ENCODE measurements at regions not wholly inside any gene's neighbourhood (a gene's known extent, or its start where the extent isn't known, plus 50 kb on each side); places are given as distances from the start of the nearest gene placed in this dataset.

GRCh38 chr16:86958423-86958822, 358.8 kb downstream of the C16orf95 start:
- intact Hi-C loops (cut with micrococcal nuclease) = no loop called here
- ChIA-PET CTCF (no interaction called here), POLR2A (no interaction called here)
- ATAC-seq (ENCODE audit: low read depth) = no peak
- Mint-ChIP-seq H3K4me3 (no peak overlapping the region), H3K27ac (no peak overlapping the region), H3K9me3 (no peaks in the 10 kb centered on the region), H3K4me1 (peaks cover 3% of the 10 kb centered on the region), H3K36me3 (ENCODE audit: low read depth) (no peaks in the 10 kb centered on the region), H3K27me3 (peaks cover 4% of the 10 kb centered on the region)
- TF ChIP-seq, protein P1, sequence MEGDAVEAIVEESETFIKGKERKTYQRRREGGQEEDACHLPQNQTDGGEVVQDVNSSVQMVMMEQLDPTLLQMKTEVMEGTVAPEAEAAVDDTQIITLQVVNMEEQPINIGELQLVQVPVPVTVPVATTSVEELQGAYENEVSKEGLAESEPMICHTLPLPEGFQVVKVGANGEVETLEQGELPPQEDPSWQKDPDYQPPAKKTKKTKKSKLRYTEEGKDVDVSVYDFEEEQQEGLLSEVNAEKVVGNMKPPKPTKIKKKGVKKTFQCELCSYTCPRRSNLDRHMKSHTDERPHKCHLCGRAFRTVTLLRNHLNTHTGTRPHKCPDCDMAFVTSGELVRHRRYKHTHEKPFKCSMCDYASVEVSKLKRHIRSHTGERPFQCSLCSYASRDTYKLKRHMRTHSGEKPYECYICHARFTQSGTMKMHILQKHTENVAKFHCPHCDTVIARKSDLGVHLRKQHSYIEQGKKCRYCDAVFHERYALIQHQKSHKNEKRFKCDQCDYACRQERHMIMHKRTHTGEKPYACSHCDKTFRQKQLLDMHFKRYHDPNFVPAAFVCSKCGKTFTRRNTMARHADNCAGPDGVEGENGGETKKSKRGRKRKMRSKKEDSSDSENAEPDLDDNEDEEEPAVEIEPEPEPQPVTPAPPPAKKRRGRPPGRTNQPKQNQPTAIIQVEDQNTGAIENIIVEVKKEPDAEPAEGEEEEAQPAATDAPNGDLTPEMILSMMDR (IDR thresholded peaks at IDR 0.05) = no peak
- DNase-seq = no peak

DNA sequence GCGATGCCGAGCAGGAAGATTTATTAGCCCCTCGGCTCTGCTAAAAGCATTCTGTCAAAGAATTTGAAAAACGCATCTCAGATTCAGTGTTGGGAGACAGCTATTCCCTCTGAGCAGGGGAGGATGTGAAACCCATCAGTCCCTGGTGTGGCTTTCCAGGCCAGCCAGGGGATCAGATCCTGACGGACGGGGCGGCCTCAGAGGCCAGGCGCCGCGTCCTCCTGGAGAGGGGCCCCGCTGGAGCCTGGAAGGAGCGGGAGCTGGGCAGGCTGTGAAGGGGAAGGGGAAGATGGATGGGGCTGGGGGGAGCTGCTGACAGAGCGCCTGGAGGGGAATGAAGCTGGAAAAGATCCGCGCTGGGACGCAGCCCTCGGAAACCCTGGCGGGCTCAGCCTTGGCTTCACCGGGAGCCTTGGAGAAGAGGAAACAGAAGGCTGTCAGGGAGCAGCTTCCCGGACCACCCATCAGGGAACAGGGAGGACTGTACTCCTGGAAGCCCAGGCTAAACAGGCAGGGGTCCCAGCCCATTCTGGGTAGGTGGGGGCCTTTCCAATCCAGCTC, 358.0 kb downstream of the C16orf95 start:
- no peak overlapping the region for H3K27ac Mint-ChIP-seq
- no peak for ATAC-seq (ENCODE audit: low read depth)
- no peak for DNase-seq
- peaks cover 4% of the 10 kb centered on the region for H3K27me3 Mint-ChIP-seq
- POLR2A ChIA-PET = no interaction called here
- intact Hi-C loops (cut with micrococcal nuclease) = no loop called here
- H3K4me1 Mint-ChIP-seq = peaks cover 3% of the 10 kb centered on the region
- no peaks in the 10 kb centered on the region for H3K9me3 Mint-ChIP-seq
- TF ChIP-seq, protein P1 (IDR thresholded peaks at IDR 0.05) = no peak
- no peaks in the 10 kb centered on the region for H3K36me3 Mint-ChIP-seq (ENCODE audit: low read depth)
- no peak overlapping the region for H3K4me3 Mint-ChIP-seq
- CTCF ChIA-PET = no interaction called here

- H3K4me1 Mint-ChIP-seq = peaks cover 3% of the 10 kb centered on the region
- peaks cover 4% of the 10 kb centered on the region for H3K27me3 Mint-ChIP-seq
- no peaks in the 10 kb centered on the region for H3K9me3 Mint-ChIP-seq
- ATAC-seq (ENCODE audit: low read depth) (no peak), DNase-seq (no peak)
- CTCF ChIA-PET = no interaction called here
- H3K36me3 Mint-ChIP-seq (ENCODE audit: low read depth) = no peaks in the 10 kb centered on the region
- intact Hi-C loops (cut with micrococcal nuclease) = no loop called here
- H3K4me3 Mint-ChIP-seq = no peak overlapping the region
- H3K27ac Mint-ChIP-seq = no peak overlapping the region
- TF ChIP-seq, protein P1 (IDR thresholded peaks at IDR 0.05) = no peak
- POLR2A ChIA-PET = no interaction called here
Measured at GRCh38 chr16:86959729-86960128, 357.5 kb downstream of the C16orf95 start.

DNA sequence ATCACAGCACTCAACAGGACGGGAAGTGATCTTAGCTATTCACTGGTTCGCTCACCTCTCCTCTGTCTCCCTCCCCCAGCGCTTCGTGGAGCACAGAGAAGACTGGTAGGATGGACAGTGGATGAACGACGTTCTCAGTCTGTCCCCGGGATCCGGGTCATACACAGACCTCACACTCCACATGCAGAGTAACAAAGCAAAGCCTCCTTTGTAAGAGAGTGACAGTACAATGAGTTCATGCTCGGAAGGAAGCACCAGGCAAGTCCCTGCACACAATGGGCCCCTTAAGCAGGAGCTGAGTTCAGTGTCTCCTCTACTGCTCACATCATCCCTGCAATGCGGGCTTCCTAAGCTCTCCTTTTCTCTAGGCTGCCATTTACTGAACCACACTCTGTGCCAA, 356.9 kb downstream of the C16orf95 start:
- ChIA-PET CTCF (no interaction called here), POLR2A (no interaction called here)

DNA sequence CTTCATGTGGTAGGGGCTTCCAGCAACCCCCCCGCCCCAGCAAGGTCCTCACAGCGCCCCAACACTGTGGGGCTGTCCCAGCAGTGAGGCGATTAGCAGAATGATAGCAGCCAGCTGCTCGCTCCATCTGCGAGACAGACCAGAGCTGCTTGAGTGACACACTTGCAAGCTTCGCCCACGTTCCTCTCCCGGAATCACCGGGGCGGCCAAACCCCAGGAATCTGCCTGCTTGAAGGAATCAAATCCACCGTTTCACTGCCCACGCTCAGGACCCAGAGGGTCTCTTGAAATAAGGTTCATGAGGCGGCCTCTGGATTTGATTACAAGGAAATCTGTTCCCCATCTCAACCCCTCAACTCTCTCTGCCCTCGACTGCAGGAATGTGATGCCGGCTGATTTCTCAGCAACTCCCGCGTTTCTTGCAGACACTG, 356.0 kb downstream of the C16orf95 start:
- no peak for DNase-seq
- no peak for ATAC-seq (ENCODE audit: low read depth)
- peaks cover 3% of the 10 kb centered on the region for H3K4me1 Mint-ChIP-seq
- H3K27ac Mint-ChIP-seq = no peak overlapping the region
- H3K27me3 Mint-ChIP-seq = peaks cover 4% of the 10 kb centered on the region
- POLR2A ChIA-PET = no interaction called here
- no peaks in the 10 kb centered on the region for H3K36me3 Mint-ChIP-seq (ENCODE audit: low read depth)
- intact Hi-C loops (cut with micrococcal nuclease) = no loop called here
- H3K4me3 Mint-ChIP-seq = no peak overlapping the region
- CTCF ChIA-PET = no interaction called here
- TF ChIP-seq, protein P1 (IDR thresholded peaks at IDR 0.05) = no peak
- H3K9me3 Mint-ChIP-seq = no peaks in the 10 kb centered on the region

More for the DNA sequence above, 356.9 kb downstream of the C16orf95 start:
- no peak for DNase-seq
- no peak overlapping the region for H3K27ac Mint-ChIP-seq
- no peak for ATAC-seq (ENCODE audit: low read depth)
- intact Hi-C loops (cut with micrococcal nuclease) = no loop called here
- TF ChIP-seq, protein P1 (IDR thresholded peaks at IDR 0.05) = no peak
- H3K36me3 Mint-ChIP-seq (ENCODE audit: low read depth) = no peaks in the 10 kb centered on the region
- H3K27me3 Mint-ChIP-seq = peaks cover 4% of the 10 kb centered on the region
- H3K4me3 Mint-ChIP-seq = no peak overlapping the region
- peaks cover 3% of the 10 kb centered on the region for H3K4me1 Mint-ChIP-seq
- H3K9me3 Mint-ChIP-seq = no peaks in the 10 kb centered on the region

Measured in activated B cell treated with CpG ODN at 0.5 μM for 24 hours (primary cell).